Activated CD4-positive, alpha-beta T cell treated with anti-CD3 and anti-CD28 coated beads for 36 hours (primary cell): ENCODE measurements at regions not wholly inside any gene's neighbourhood (a gene's known extent, or its start where the extent isn't known, plus 50 kb on each side); places are given as distances from the start of the nearest gene placed in this dataset.
"Not testable (repeated sequence)": the region's sequence is repeated elsewhere in the genome, so short reads cannot be mapped to it uniquely, and the experiment has no call there.

ENCODE experiments used
- ATAC-seq: fragments of 200-7000 bp; cut with Tn5 transposase; one replicate; pipeline ENCODE4 v1.10.0; 2021; ENCODE audit warnings: mild to moderate bottlenecking, moderate library complexity
- CTCF ChIA-PET: fragments of 350-600 bp; sonication (Branson Sonifier 250); formaldehyde crosslinking; loops from one replicate; lab custom pipeline; 2021; ENCODE audit warnings: antibody characterized with exemption; lab: Charles Lee
- POLR2A ChIA-PET: fragments of 350-600 bp; sonication (Branson Sonifier 250); formaldehyde crosslinking; loops from one replicate; lab custom pipeline; 2021; ENCODE audit warnings: antibody characterized with exemption, inconsistent platforms; lab: Charles Lee
- DNase-seq: peaks from one replicate; pipeline ENCODE4 v3.0.0-alpha.2; 2020
- H3K27ac Mint-ChIP-seq: one replicate; pipeline ENCODE4 v1.8.0; 2021; ENCODE audit warnings: mixed read lengths
- H3K27me3 Mint-ChIP-seq: one replicate; pipeline ENCODE4 v1.8.0; 2021; ENCODE audit warnings: mixed read lengths
- H3K36me3 Mint-ChIP-seq: one replicate; pipeline ENCODE4 v1.8.0; 2021; ENCODE audit warnings: low read depth, mixed read lengths
- H3K4me1 Mint-ChIP-seq: one replicate; pipeline ENCODE4 v1.8.0; 2021; ENCODE audit warnings: mixed read lengths
- H3K4me3 Mint-ChIP-seq: one replicate; pipeline ENCODE4 v1.8.0; 2021; ENCODE audit warnings: mild to moderate bottlenecking, moderate library complexity, mixed read lengths
- H3K9me3 Mint-ChIP-seq: one replicate; pipeline ENCODE4 v1.8.0; 2021; ENCODE audit warnings: low read depth, mixed read lengths
- intact Hi-C, 2 experiments: fragments of 100-400 bp; cut with DNase I in 1 of 2; cut with micrococcal nuclease in 1 of 2; formaldehyde crosslinking; loops; one replicate each; pipeline versions ENCODE4 v1.14.2 to v1.15.1; 2022 to 2024; cut with DNase I, micrococcal nuclease

GRCh38 chr3:5944061-5944460 is 756.6 kb downstream of the EDEM1 start:
- H3K36me3 Mint-ChIP-seq, POLR2A ChIA-PET, ATAC-seq, DNase-seq, H3K4me1 Mint-ChIP-seq, CTCF ChIA-PET, H3K4me3 Mint-ChIP-seq, H3K27ac Mint-ChIP-seq, intact Hi-C loops, H3K27me3 Mint-ChIP-seq, H3K9me3 Mint-ChIP-seq: not testable (repeated sequence)

GRCh38 chr3:5948084-5948483 is 760.6 kb downstream of the EDEM1 start:
- no peak for ATAC-seq
- DNase-seq: no peak
- intact Hi-C loops: no loop called here
- Mint-ChIP-seq H3K36me3 (no peaks in the 10 kb centered on the region), H3K9me3 (no peaks in the 10 kb centered on the region), H3K4me3 (no peak overlapping the region), H3K27me3 (no peaks in the 10 kb centered on the region), H3K27ac (no peak overlapping the region), H3K4me1 (no peaks in the 10 kb centered on the region)
- CTCF ChIA-PET: no interaction called here
- POLR2A ChIA-PET: no interaction called here

DNA sequence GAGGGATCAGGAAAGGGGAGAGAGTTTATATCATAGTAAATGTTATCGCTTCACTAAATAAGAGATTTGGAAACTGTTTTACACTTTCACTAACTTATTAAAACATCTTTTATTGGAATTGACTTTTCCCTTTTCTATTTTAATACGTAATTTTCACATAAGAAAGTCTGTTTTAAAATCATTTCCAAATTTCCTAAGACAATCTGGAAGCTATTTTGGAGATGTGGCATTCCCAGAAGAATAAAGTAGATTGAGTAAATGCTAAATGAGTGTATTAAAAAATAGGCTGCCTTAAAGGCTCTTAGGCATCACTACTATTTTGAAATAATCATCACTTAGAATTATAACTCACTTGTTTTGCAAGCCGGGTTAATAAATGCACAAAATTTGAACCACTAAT is 763.5 kb downstream of the EDEM1 start:
- no peaks in the 10 kb centered on the region for H3K4me1 Mint-ChIP-seq
- POLR2A ChIA-PET: no interaction called here
- CTCF ChIA-PET: interaction anchor here (0.6 kb wide), 1 partner anchor 1064 kb away, joined by 4 read pairs; no protein-coding TSS in a partner anchor
- no peaks in the 10 kb centered on the region for H3K9me3 Mint-ChIP-seq
- ATAC-seq (no peak), DNase-seq (no peak)
- no peak overlapping the region for H3K27ac Mint-ChIP-seq
- intact Hi-C loops: no loop called here
- H3K36me3 Mint-ChIP-seq: no peaks in the 10 kb centered on the region
- no peaks in the 10 kb centered on the region for H3K27me3 Mint-ChIP-seq
- H3K4me3 Mint-ChIP-seq: no peak overlapping the region

- no peaks in the 10 kb centered on the region for H3K27me3 Mint-ChIP-seq
- CTCF ChIA-PET: no interaction called here
- POLR2A ChIA-PET: no interaction called here
- intact Hi-C loops: no loop called here
- ATAC-seq (no peak), DNase-seq (no peak)
- H3K36me3 Mint-ChIP-seq: no peaks in the 10 kb centered on the region
- peaks cover 2% of the 10 kb centered on the region for H3K9me3 Mint-ChIP-seq
- H3K4me3 Mint-ChIP-seq: no peak overlapping the region
- H3K27ac Mint-ChIP-seq: no peak overlapping the region
- H3K4me1 Mint-ChIP-seq: no peaks in the 10 kb centered on the region
Observed at GRCh38 chr3:5972586-5972985, 785.1 kb downstream of the EDEM1 start.

DNA sequence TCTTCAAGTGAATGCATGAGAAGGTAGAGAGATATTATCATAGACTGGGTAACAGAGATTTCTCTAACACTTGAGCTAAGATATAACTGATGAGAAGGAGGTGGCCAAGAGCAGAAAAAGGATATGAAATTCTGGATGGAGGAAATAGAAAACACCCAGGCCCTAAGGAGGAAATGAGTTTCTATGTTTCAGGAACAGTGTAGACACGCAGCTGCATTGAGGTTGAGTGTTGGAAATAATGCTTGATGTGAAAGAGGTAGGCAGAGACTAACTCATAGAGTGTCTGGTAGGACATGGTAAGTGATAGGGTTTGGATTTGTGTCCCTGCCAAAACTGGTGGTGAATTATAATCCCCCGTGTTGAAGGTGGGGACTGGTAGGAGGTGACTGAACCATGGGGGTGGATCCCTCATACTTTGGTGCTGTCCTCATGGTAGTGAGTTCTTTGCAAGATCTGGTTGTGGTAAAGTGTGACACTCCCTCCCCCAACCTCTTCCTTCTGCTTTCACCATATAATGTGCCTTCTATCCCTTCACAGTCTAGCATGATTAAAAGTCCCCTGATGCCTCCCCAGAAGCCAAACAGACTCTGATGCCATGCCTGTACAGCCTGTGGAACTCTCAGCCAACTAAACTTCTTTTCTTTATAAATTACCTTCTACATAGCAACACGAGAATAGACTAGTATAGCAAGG is 787.3 kb downstream of the EDEM1 start:
- POLR2A ChIA-PET: no interaction called here
- peaks cover 2% of the 10 kb centered on the region for H3K9me3 Mint-ChIP-seq
- H3K4me1 Mint-ChIP-seq: no peaks in the 10 kb centered on the region
- intact Hi-C loops: no loop called here
- no peaks in the 10 kb centered on the region for H3K27me3 Mint-ChIP-seq
- no peaks in the 10 kb centered on the region for H3K36me3 Mint-ChIP-seq
- ATAC-seq: no peak
- DNase-seq: no peak
- CTCF ChIA-PET: no interaction called here
- H3K4me3 Mint-ChIP-seq: no peak overlapping the region
- no peak overlapping the region for H3K27ac Mint-ChIP-seq

DNA sequence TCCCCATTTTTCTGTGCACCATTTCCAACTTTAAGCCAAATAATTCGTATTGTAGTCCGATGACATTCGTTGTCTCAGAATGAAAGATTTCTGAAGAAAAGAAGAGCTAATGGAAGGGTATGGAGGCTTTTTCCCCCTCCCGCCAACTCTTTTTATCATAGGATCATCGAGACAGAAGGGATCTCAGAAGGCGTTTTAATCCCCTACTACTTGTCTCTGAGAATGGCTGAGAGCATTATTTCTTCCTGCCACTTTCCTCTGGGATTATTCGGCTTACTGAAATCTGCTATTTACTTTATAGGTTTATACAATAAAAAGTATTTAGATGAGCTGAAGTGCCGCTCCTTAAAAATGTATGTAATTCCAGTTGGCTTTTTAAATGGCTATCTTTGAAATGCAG is 789.8 kb downstream of the EDEM1 start:
- DNase-seq: no peak
- Mint-ChIP-seq H3K36me3 (no peaks in the 10 kb centered on the region), H3K4me1 (no peaks in the 10 kb centered on the region), H3K9me3 (peaks cover 16% of the 10 kb centered on the region), H3K4me3 (no peak overlapping the region), H3K27me3 (no peaks in the 10 kb centered on the region), H3K27ac (no peak overlapping the region)
- ATAC-seq: no peak
- ChIA-PET CTCF (no interaction called here), POLR2A (no interaction called here)
- intact Hi-C loops: no loop called here

DNA sequence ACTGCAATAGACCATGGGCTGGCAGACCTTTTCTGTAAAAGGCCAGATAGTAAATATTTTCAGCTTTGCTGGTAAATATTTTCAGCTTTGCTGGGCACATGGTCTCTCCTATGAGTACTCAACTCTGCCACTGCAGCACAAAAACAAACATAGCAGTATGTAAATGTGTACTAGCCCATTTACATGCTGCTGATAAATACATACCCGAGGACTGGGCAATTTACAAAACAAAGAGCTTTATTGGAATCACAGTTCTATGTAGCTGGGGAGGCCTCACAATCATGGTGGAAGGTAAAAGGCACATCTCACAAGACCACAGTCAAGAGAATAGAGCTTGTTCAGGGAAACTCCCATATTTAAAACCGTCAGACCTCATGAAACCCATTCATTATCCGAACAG is 793.0 kb downstream of the EDEM1 start:
- H3K36me3 Mint-ChIP-seq: no peaks in the 10 kb centered on the region
- no peaks in the 10 kb centered on the region for H3K27me3 Mint-ChIP-seq
- peaks cover 18% of the 10 kb centered on the region for H3K9me3 Mint-ChIP-seq
- DNase-seq (no peak), ATAC-seq (no peak)
- no peak overlapping the region for H3K27ac Mint-ChIP-seq
- intact Hi-C loops: no loop called here
- H3K4me1 Mint-ChIP-seq: no peaks in the 10 kb centered on the region
- CTCF ChIA-PET: interaction anchor here (0.6 kb wide), 1 partner anchor 192 kb away, joined by 3 read pairs; no protein-coding TSS in a partner anchor
- POLR2A ChIA-PET: no interaction called here
- H3K4me3 Mint-ChIP-seq: no peak overlapping the region

- ATAC-seq (no peak), DNase-seq (no peak)
- H3K4me3 Mint-ChIP-seq: no peak overlapping the region
- no peaks in the 10 kb centered on the region for H3K27me3 Mint-ChIP-seq
- no peaks in the 10 kb centered on the region for H3K36me3 Mint-ChIP-seq
- intact Hi-C loops: no loop called here
- ChIA-PET CTCF (no interaction called here), POLR2A (no interaction called here)
- peaks cover 3% of the 10 kb centered on the region for H3K9me3 Mint-ChIP-seq
- no peaks in the 10 kb centered on the region for H3K4me1 Mint-ChIP-seq
- H3K27ac Mint-ChIP-seq: no peak overlapping the region
Observed at GRCh38 chr3:5994651-5995050, 807.1 kb downstream of the EDEM1 start.

DNA sequence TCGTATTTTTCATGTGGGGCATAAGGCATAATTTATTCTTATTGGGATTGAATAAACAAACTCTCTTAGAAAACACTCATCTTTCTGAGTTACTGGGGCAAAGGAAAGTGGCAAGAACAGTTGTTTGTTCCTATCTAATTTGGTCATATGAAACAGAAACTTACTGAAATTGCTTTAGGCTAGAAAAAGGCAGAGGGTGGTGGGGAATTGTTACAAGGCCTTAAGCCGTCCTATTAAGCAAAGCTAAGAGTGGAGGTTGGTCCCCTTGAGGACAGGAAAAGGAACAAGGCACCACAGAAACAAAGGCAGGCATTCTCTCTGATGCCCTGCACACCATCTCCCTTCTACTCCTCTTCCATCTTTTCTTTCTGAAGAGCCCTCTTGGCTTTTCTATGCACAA is 830.9 kb downstream of the EDEM1 start:
- DNase-seq (no peak), ATAC-seq (no peak)
- intact Hi-C loops: no loop called here
- no peaks in the 10 kb centered on the region for H3K4me1 Mint-ChIP-seq
- H3K27me3 Mint-ChIP-seq: no peaks in the 10 kb centered on the region
- ChIA-PET POLR2A (no interaction called here), CTCF (no interaction called here)
- peaks cover 7% of the 10 kb centered on the region for H3K9me3 Mint-ChIP-seq
- no peak overlapping the region for H3K27ac Mint-ChIP-seq
- H3K36me3 Mint-ChIP-seq: no peaks in the 10 kb centered on the region
- H3K4me3 Mint-ChIP-seq: no peak overlapping the region

- Mint-ChIP-seq H3K4me3 (no peak overlapping the region), H3K4me1 (no peaks in the 10 kb centered on the region), H3K9me3 (peaks cover 9% of the 10 kb centered on the region), H3K27me3 (no peaks in the 10 kb centered on the region), H3K36me3 (no peaks in the 10 kb centered on the region), H3K27ac (no peak overlapping the region)
- ChIA-PET POLR2A (no interaction called here), CTCF (no interaction called here)
- intact Hi-C loops: no loop called here
- DNase-seq (no peak), ATAC-seq (no peak)
Observed at GRCh38 chr3:6022621-6023020, 835.1 kb downstream of the EDEM1 start.

- H3K4me1 Mint-ChIP-seq: no peaks in the 10 kb centered on the region
- H3K4me3 Mint-ChIP-seq: no peak overlapping the region
- POLR2A ChIA-PET: no interaction called here
- peaks cover 11% of the 10 kb centered on the region for H3K9me3 Mint-ChIP-seq
- CTCF ChIA-PET: no interaction called here
- no peak overlapping the region for H3K27ac Mint-ChIP-seq
- ATAC-seq (no peak), DNase-seq (no peak)
- H3K36me3 Mint-ChIP-seq: no peaks in the 10 kb centered on the region
- no peaks in the 10 kb centered on the region for H3K27me3 Mint-ChIP-seq
- intact Hi-C loops: no loop called here
Observed at GRCh38 chr3:6025032-6025431, 835.9 kb upstream of the GRM7 start.

GRCh38 chr3:6030648-6031047 is 830.3 kb upstream of the GRM7 start:
- H3K4me1 Mint-ChIP-seq, DNase-seq, ATAC-seq, H3K27me3 Mint-ChIP-seq, H3K27ac Mint-ChIP-seq, H3K36me3 Mint-ChIP-seq, H3K4me3 Mint-ChIP-seq, intact Hi-C loops: not testable (repeated sequence)
- ChIA-PET CTCF (interaction anchor here (0.7 kb wide), 1 partner anchor 139 kb away, joined by 3 read pairs; no protein-coding TSS in a partner anchor), POLR2A (interaction anchor here (0.6 kb wide), 1 partner anchor 423 kb away, joined by 3 read pairs; no protein-coding TSS in a partner anchor)
- H3K9me3 Mint-ChIP-seq: peaks cover 16% of the 10 kb centered on the region
